Endothelial cell of umbilical vein (primary cell): ENCODE measurements at regions not wholly inside any gene's neighbourhood (a gene's known extent, or its start where the extent isn't known, plus 50 kb on each side); places are given as distances from the start of the nearest gene placed in this dataset.

Source experiments
- BruUV-seq: library from RNA; stranded (reverse); fragments of 400-500 nt; replicated peaks from 2 replicates; lab custom pipeline; 2021; lab: Mats Ljungman, UMichigan
- CTCF ChIA-PET: fragments of 300-600, 350-600 bp; sonication (Branson Sonifier 250); formaldehyde crosslinking; loops from one replicate; lab custom pipeline; 2021; ENCODE audit warnings: antibody characterized with exemption, inconsistent platforms; lab: Charles Lee
- POLR2A ChIA-PET: fragments of 300-600, 350-600 bp; sonication (Branson Sonifier 250); formaldehyde crosslinking; loops from one replicate; lab custom pipeline; 2021; ENCODE audit warnings: antibody characterized with exemption, inconsistent platforms; lab: Charles Lee
- DNase-seq: peaks from one replicate; pipeline ENCODE4 v3.0.0-alpha.2; 2011; ENCODE audit warnings: low read depth, low spot score
- FAIRE-seq: peaks from 2 replicates; lab custom pipeline; 2011; peaks lifted over from hg19 to GRCh38; lab: Jason Lieb, UNC
- H2AFZ ChIP-seq: 2 replicates; pipeline ENCODE4 v1.6.0; 2012; ENCODE audit warnings: low read depth, low read length, control low read depth, inconsistent platforms
- H3K27ac ChIP-seq: 2 replicates; pipeline ENCODE4 v1.5.1; 2011; ENCODE audit warnings: low read depth, mild to moderate bottlenecking, control low read depth, low read length, moderate library complexity; ENCODE audit not compliant: insufficient read depth
- H3K27me3 ChIP-seq, 2 experiments: 2 replicates each; pipeline versions ENCODE4 v1.6.0 to v1.6.1; 2011; ENCODE audit warnings: low read length in 2 of 2, mixed read lengths in 1 of 2; ENCODE audit not compliant: control insufficient read depth in 2 of 2, insufficient read depth in 2 of 2
- H3K36me3 ChIP-seq, 2 experiments: 2 replicates in 1 of 2; 3 replicates in 1 of 2; pipeline ENCODE4 v1.5.1; 2011; ENCODE audit warnings: low read length in 2 of 2, mild to moderate bottlenecking in 1 of 2, moderate library complexity in 1 of 2; ENCODE audit not compliant: control insufficient read depth in 2 of 2, insufficient read depth in 2 of 2; ENCODE audit errors: extremely low read depth in 1 of 2
- H3K4me1 ChIP-seq: 3 replicates; pipeline ENCODE4 v1.5.1; 2011; ENCODE audit warnings: mild to moderate bottlenecking, low read length; ENCODE audit not compliant: control insufficient read depth, insufficient read depth; ENCODE audit errors: extremely low read depth
- H3K4me2 ChIP-seq: 2 replicates; pipeline ENCODE4 v1.6.1; 2011; ENCODE audit warnings: low read length, control low read depth, mixed read lengths; ENCODE audit not compliant: insufficient read depth
- H3K4me3 ChIP-seq, 3 experiments: fragments of 200-600 bp in 1 of 3; sonication (generic), shearing (Covaris generic) in 1 of 3; replicated peaks in 1 of 3; 2 replicates each; pipeline ENCODE4 v1.5.1; 2011 to 2016; ENCODE audit warnings: control low read depth in 3 of 3, low read length in 3 of 3, mild to moderate bottlenecking in 2 of 3, inconsistent platforms in 1 of 3, low read depth in 1 of 3, moderate library complexity in 1 of 3; ENCODE audit not compliant: insufficient read depth in 1 of 3
- H3K79me2 ChIP-seq: 2 replicates; pipeline ENCODE4 v1.6.0; 2012; ENCODE audit warnings: low read length, inconsistent platforms; ENCODE audit not compliant: control insufficient read depth, insufficient read depth
- H3K9ac ChIP-seq: replicated peaks from 2 replicates; pipeline ENCODE3; 2011; ENCODE audit warnings: low read length, control low read depth; ENCODE audit not compliant: insufficient read depth; ENCODE audit errors: extremely low read depth
- H3K9me1 ChIP-seq: replicated peaks from 3 replicates; pipeline ENCODE4 v1.6.0; 2011; ENCODE audit warnings: mild to moderate bottlenecking, low read length; ENCODE audit not compliant: control insufficient read depth, insufficient read depth; ENCODE audit errors: extremely low read depth
- H3K9me3 ChIP-seq: replicated peaks from 2 replicates; pipeline ENCODE4 v1.5.1; 2012; ENCODE audit warnings: low read length, inconsistent platforms; ENCODE audit not compliant: control insufficient read depth, insufficient read depth
- H4K20me1 ChIP-seq: replicated peaks from 2 replicates; pipeline ENCODE3; 2011; ENCODE audit warnings: mild to moderate bottlenecking, low read length; ENCODE audit not compliant: control insufficient read depth, insufficient read depth; ENCODE audit errors: extremely low read depth
- EZH2 ChIP-seq: IDR thresholded peaks from 2 replicates; pipeline ENCODE4 v1.6.1; 2012; ENCODE audit warnings: borderline replicate concordance, low read depth, mild to moderate bottlenecking, moderate library complexity, low read length, inconsistent platforms; ENCODE audit not compliant: severe bottlenecking
- FOS ChIP-seq: IDR thresholded peaks from 2 replicates; pipeline ENCODE4 v1.6.1; 2011; ENCODE audit warnings: mild to moderate bottlenecking, low read length, moderate library complexity, borderline replicate concordance; ENCODE audit not compliant: insufficient read depth
- GATA2 ChIP-seq: IDR thresholded peaks from 2 replicates; pipeline ENCODE4 v1.7.0; 2011; ENCODE audit warnings: low read depth, mild to moderate bottlenecking, moderate library complexity, mixed read lengths, low read length; ENCODE audit not compliant: insufficient read length, insufficient read depth
- JUN ChIP-seq: IDR thresholded peaks from 2 replicates; pipeline ENCODE4 v1.6.1; 2011; ENCODE audit warnings: borderline replicate concordance, low read depth; ENCODE audit not compliant: insufficient read length, insufficient read depth
- MYC ChIP-seq: IDR thresholded peaks from one replicate; pipeline ENCODE4 v1.6.1; 2011; ENCODE audit warnings: mild to moderate bottlenecking, low read depth, low read length
- POLR2A ChIP-seq: IDR thresholded peaks from 2 replicates; pipeline ENCODE4 v1.6.1; 2012; ENCODE audit warnings: low read depth, mild to moderate bottlenecking, control low read depth, low read length
- POLR2AphosphoS5 ChIP-seq: IDR thresholded peaks from 2 replicates; pipeline ENCODE4 v1.6.1; 2012; ENCODE audit warnings: low read depth, mild to moderate bottlenecking, control low read depth, low read length, moderate library complexity; ENCODE audit not compliant: insufficient read depth
- dilution Hi-C: fragments of 300-500 bp; cut with MboI; formaldehyde crosslinking; loops from one replicate; pipeline ENCODE4 v1.15.0; 2019; ENCODE audit warnings: low sequenced_read_pairs; ENCODE audit not compliant: extremely low pct_ligation_motif_present
- intact Hi-C: fragments of 100-400 bp; cut with micrococcal nuclease; formaldehyde crosslinking; loops from one replicate; pipeline ENCODE4 v1.10.0; 2022
- TF ChIP-seq, protein P1 (sequence below): IDR thresholded peaks from 2 replicates; pipeline ENCODE4 v1.6.1; 2011; ENCODE audit not compliant: insufficient read depth, insufficient read length
- TF ChIP-seq, protein P2 (sequence below), 2 donors: IDR thresholded peaks; 1 replicate in 1 of 2; 2 replicates in 1 of 2; pipeline ENCODE4 v1.5.1; 2011; ENCODE audit warnings: low read length in 2 of 2, mild to moderate bottlenecking in 2 of 2, moderate library complexity in 2 of 2, control low read depth in 1 of 2, inconsistent platforms in 1 of 2, low read depth in 1 of 2; ENCODE audit not compliant: insufficient read depth in 1 of 2; ENCODE audit errors: extremely low read depth in 1 of 2

DNA sequence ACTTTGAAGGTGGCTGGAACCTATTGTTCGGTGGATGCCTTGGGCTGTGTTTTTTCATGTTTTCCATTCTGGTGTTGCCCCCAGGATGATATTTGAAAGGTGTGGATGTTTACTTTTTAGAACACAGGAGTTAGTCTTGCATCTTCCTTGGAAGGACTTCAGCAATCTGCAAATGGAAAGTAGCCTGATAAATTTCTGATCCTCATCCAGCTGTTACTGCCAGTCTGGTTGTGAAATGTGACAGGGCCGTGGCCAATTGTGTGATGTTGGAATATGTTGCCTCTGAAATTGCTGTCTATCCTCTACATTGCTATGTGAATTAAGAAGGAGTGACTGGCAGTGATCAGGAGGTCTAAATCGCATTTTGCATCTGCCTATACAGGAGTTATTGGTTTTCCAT is 382.5 kb upstream of the C2CD4B start:
- Histone ChIP-seq H2AFZ (no peak overlapping the region), H3K9me1 (no peaks in the 10 kb centered on the region), H3K27ac (no peak overlapping the region), H3K4me2 (no peak overlapping the region), H3K27me3 (peaks cover 0 to 3% of the 10 kb centered on the region in 2 experiments), H3K4me3 (no peak overlapping the region), H3K9ac (no peak overlapping the region), H3K9me3 (no peaks in the 10 kb centered on the region), H3K4me1 (no peaks in the 10 kb centered on the region), H3K36me3 (no peaks in the 10 kb centered on the region), H3K79me2 (no peaks in the 10 kb centered on the region), H4K20me1 (no peaks in the 10 kb centered on the region)
- ChIA-PET POLR2A (no interaction called here), CTCF (interaction anchor here (1.2 kb wide), 1 partner anchor 11 kb away, joined by 3 read pairs; no protein-coding TSS in a partner anchor)
- dilution Hi-C loops: no loop called here
- FAIRE-seq (no peak), DNase-seq (no peak)
- no TSS peak for BruUV-seq
- TF ChIP-seq JUN (no peak), POLR2AphosphoS5 (no peak), MYC (no peak), GATA2 (no peak), EZH2 (no peak), FOS (no peak), POLR2A (no peak)
- TF ChIP-seq, protein P1, sequence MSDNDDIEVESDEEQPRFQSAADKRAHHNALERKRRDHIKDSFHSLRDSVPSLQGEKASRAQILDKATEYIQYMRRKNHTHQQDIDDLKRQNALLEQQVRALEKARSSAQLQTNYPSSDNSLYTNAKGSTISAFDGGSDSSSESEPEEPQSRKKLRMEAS: no peak
- TF ChIP-seq, protein P2, sequence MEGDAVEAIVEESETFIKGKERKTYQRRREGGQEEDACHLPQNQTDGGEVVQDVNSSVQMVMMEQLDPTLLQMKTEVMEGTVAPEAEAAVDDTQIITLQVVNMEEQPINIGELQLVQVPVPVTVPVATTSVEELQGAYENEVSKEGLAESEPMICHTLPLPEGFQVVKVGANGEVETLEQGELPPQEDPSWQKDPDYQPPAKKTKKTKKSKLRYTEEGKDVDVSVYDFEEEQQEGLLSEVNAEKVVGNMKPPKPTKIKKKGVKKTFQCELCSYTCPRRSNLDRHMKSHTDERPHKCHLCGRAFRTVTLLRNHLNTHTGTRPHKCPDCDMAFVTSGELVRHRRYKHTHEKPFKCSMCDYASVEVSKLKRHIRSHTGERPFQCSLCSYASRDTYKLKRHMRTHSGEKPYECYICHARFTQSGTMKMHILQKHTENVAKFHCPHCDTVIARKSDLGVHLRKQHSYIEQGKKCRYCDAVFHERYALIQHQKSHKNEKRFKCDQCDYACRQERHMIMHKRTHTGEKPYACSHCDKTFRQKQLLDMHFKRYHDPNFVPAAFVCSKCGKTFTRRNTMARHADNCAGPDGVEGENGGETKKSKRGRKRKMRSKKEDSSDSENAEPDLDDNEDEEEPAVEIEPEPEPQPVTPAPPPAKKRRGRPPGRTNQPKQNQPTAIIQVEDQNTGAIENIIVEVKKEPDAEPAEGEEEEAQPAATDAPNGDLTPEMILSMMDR (IDR thresholded peaks at IDR 0.05; ENCODE audit: extremely low read depth in 1 of 2, insufficient read depth in 1 of 2, low read depth in 1 of 2, low read length in 2 of 2): no peak
- intact Hi-C loops: no loop called here
